GM12865 (cell line): ENCODE measurements at regions not wholly inside any gene's neighbourhood (a gene's known extent, or its start where the extent isn't known, plus 50 kb on each side); places are given as distances from the start of the nearest gene placed in this dataset.

Experiments used
- DNase-seq: peaks from one replicate; pipeline ENCODE4 v3.0.0; 2010; ENCODE audit warnings: low read depth
- H3K4me3 ChIP-seq: 2 replicates; pipeline ENCODE4 v1.5.1; 2011; ENCODE audit warnings: mild to moderate bottlenecking, low read depth, low read length, control low read depth
- TF ChIP-seq, protein P1 (sequence below): IDR thresholded peaks from 2 replicates; pipeline ENCODE4 v1.5.1; 2011; ENCODE audit warnings: low read length, control low read depth, low read depth, inconsistent platforms; ENCODE audit not compliant: insufficient read depth; ENCODE audit errors: missing control alignments

DNA sequence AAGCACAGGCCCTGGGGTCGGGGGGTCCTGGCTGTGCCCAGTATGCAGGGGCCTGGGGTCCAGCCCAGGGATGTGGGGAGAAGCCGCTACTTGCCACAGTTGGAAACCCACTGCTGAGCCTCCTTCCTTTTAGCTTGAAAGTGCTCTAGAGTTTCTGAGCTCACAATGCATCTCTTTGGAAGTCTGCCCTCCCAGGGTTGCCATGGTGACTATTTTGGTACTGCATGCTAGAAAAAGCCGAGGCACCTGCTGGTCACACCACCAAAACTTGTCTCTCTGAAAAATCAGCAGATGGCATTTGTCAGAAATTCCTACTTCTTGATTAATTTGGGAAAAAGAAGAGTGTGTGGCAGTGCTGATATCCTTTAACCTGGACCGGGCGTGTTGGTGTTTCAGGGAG, 151.8 kb downstream of the SEC61B start:
- TF ChIP-seq, protein P1, sequence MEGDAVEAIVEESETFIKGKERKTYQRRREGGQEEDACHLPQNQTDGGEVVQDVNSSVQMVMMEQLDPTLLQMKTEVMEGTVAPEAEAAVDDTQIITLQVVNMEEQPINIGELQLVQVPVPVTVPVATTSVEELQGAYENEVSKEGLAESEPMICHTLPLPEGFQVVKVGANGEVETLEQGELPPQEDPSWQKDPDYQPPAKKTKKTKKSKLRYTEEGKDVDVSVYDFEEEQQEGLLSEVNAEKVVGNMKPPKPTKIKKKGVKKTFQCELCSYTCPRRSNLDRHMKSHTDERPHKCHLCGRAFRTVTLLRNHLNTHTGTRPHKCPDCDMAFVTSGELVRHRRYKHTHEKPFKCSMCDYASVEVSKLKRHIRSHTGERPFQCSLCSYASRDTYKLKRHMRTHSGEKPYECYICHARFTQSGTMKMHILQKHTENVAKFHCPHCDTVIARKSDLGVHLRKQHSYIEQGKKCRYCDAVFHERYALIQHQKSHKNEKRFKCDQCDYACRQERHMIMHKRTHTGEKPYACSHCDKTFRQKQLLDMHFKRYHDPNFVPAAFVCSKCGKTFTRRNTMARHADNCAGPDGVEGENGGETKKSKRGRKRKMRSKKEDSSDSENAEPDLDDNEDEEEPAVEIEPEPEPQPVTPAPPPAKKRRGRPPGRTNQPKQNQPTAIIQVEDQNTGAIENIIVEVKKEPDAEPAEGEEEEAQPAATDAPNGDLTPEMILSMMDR: no peak
- no peak overlapping the region for H3K4me3 ChIP-seq
- DNase-seq: no peak

DNA sequence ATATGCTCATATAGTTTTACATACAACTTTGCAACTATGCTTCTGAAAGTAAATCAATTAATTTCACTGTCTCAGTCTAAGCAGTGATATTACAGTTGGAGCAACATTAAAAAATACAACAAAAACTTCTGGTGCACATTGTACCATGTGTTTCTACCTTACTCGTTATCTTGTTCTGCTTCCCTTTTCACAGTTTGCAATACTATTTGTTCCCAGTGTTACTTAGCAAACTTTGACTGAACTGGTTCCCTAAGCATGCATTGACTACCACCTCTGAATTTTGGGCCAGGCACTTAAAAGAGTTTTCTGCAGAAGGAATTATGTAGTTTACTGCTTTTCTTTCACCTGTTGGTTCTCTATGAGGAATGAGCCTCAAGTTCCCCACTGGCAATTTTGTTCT, 152.7 kb downstream of the SEC61B start:
- no peak overlapping the region for H3K4me3 ChIP-seq
- no peak for DNase-seq
- TF ChIP-seq, protein P1: no peak

DNA sequence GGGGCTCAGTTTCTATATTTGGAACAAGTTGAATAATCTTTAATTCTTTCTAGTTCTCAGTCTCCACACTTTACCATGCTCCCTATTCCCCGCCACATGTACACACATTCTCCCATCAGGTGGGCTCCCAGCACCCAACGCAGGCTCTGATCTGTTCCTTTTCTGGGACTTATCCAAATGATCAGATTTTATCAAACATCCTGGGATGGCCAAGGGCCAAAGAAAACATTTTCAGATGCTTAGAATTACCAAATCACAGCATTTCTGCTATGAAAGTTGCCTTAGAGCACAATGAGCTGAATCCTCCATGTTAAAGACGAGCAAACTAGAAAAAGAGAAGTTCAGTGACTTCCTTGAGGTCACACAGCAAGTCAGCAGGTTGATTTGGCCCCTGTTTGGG, 153.4 kb downstream of the SEC61B start:
- no peak overlapping the region for H3K4me3 ChIP-seq
- DNase-seq: no peak
- TF ChIP-seq, protein P1: no peak

DNA sequence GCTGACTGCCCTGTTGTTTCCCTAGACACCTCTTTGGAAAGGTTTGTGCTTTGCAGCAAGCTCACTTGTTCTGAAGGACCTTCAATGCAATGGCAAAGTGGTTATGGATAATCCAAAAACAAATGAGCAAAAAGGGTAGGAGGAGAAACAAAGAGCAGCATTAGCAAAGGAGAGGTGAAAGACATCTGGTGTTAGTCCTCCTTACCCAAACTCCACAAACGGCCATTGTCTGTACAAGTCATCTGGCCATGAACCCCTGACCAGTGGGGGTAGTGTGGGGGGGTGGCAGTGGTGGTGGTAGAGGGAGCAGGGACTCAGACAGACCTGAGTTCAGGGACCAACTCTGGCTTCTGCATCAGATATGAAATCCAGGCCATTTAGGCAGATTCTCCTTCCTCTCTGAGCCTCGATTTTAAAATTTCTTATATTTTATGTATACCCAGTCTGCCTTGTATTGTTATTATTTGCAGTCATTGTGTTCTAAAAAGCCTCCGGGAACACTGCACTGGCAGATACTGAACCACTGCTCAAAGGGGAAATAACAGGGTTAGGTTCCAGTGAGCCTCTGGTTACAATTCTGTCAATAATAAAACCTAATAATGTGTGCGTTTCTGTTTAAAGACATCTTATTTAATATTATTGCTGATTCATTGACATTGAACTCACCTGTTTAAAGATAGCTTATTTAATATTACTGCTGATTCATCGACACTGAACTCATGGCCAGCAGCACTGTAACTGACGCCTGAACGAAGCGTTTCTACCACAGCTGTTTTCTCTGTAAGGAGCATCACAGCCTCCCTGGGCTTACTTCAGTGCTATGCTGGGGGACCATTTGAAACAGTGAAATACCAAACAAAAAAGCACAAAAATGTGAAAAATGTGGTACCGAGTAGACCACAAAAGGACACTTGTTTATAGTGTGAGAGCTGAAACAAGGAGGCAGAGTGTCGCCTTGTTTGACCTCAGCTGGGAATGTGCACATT, 156.0 kb downstream of the SEC61B start:
- H3K4me3 ChIP-seq: no peak overlapping the region
- no peak for DNase-seq
- TF ChIP-seq, protein P1: no peak

DNA sequence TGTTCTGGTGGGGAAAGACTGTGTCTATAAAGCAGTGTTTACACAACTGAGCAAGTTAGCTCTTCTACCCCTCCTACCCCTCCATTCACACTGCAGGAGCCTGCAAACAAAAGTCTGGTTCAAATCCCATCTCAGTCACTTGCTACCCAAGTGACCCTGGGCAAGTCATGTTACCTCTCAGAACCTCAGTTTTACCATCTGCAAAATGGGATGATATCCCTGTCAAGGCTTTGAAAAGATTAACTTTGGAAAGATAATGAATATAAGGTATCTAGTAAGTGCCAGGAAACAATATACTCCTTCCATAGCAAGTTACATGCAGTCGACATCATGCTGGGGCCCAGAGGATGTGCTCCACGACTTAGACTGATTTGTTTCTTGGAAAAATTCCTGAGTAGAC, 161.5 kb downstream of the SEC61B start:
- DNase-seq: no peak
- H3K4me3 ChIP-seq: no peak overlapping the region
- TF ChIP-seq, protein P1: no peak

DNA sequence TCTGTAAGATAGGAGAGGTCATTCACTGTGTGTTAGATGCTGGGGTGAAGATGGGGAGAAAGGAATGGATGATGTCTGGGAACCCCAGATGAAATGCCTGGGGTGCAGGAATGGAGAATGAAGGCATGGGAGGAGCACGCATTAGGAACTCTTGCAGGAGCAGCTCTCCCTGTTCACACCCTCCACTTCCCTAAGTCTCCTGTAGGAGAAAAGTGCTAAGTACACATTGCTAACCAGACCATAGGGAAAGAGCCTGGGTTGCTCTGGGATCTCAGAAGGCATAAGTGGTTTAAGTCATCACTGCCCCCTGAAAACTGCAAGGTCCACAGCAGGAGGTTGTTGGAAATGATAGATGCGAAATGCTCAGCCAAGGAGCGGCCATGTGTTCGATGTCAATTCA, 163.1 kb downstream of the SEC61B start:
- DNase-seq: no peak
- no peak overlapping the region for H3K4me3 ChIP-seq
- TF ChIP-seq, protein P1: no peak
